Body of pancreas (tissue), 4 donors: ENCODE measurements at regions not wholly inside any gene's neighbourhood (a gene's known extent, or its start where the extent isn't known, plus 50 kb on each side); places are given as distances from the start of the nearest gene placed in this dataset.

Experiments used
- POLR2A ChIP-seq, 3 donors: fragments of 450-650 bp; IDR thresholded peaks; one replicate each; pipeline ENCODE4 v1.6.1; 2016; ENCODE audit warnings: antibody characterized with exemption in 3 of 3, mild to moderate bottlenecking in 2 of 3
- TF ChIP-seq, protein P1 (sequence below), 7 experiments: fragments of 450-650 bp in 4 of 7; fragments of 200-600 bp in 3 of 7; sonication (generic) in 3 of 7; IDR thresholded peaks; one replicate each; pipeline ENCODE4 v1.5.1; 2016 to 2019; ENCODE audit warnings: antibody characterized with exemption in 7 of 7

GRCh38 chr18:76177160-76177559 lies 317.9 kb downstream of the ZNF516 start:
- TF ChIP-seq, protein P1, sequence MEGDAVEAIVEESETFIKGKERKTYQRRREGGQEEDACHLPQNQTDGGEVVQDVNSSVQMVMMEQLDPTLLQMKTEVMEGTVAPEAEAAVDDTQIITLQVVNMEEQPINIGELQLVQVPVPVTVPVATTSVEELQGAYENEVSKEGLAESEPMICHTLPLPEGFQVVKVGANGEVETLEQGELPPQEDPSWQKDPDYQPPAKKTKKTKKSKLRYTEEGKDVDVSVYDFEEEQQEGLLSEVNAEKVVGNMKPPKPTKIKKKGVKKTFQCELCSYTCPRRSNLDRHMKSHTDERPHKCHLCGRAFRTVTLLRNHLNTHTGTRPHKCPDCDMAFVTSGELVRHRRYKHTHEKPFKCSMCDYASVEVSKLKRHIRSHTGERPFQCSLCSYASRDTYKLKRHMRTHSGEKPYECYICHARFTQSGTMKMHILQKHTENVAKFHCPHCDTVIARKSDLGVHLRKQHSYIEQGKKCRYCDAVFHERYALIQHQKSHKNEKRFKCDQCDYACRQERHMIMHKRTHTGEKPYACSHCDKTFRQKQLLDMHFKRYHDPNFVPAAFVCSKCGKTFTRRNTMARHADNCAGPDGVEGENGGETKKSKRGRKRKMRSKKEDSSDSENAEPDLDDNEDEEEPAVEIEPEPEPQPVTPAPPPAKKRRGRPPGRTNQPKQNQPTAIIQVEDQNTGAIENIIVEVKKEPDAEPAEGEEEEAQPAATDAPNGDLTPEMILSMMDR (IDR thresholded peaks at IDR 0.05), result no peak
- TF ChIP-seq POLR2A (IDR thresholded peaks at IDR 0.05), result no peak
